Tibial artery (tissue), 4 donors: ENCODE measurements at regions not wholly inside any gene's neighbourhood (a gene's known extent, or its start where the extent isn't known, plus 50 kb on each side); places are given as distances from the start of the nearest gene placed in this dataset.

Experiments used
- DNase-seq, 2 donors: peaks; one replicate each; pipeline ENCODE4 v3.0.0-alpha.2; 2019
- H3K27ac ChIP-seq, 2 donors: fragments of 200-600 bp; sonication (generic) in 1 of 2; 1 replicate in 1 of 2; 2 replicates in 1 of 2; pipeline ENCODE4 v1.5.1; 2018 to 2019; ENCODE audit warnings: mild to moderate bottlenecking in 1 of 2
- H3K27me3 ChIP-seq, 2 donors: fragments of 200-600 bp; sonication (generic) in 1 of 2; one replicate each; pipeline versions ENCODE4 v1.5.1 to v1.6.0; 2016 to 2019
- H3K36me3 ChIP-seq, 3 donors: fragments of 200-600 bp; sonication (generic) in 2 of 3; one replicate each; pipeline ENCODE4 v1.5.1; 2016 to 2019; ENCODE audit warnings: mild to moderate bottlenecking in 2 of 3
- H3K4me1 ChIP-seq, 4 donors: fragments of 200-600 bp; sonication (generic) in 2 of 4; 1 replicate in 3 of 4; 2 replicates in 1 of 4; pipeline ENCODE4 v1.5.1; 2016 to 2019
- H3K4me3 ChIP-seq, 2 donors: fragments of 200-600 bp; sonication (generic) in 1 of 2; 1 replicate in 1 of 2; 2 replicates in 1 of 2; pipeline ENCODE4 v1.5.1; 2018 to 2019; ENCODE audit warnings: mild to moderate bottlenecking in 2 of 2
- H3K9me3 ChIP-seq, 3 donors: fragments of 200-600 bp; sonication (generic) in 1 of 3; one replicate each; pipeline ENCODE4 v1.5.1; 2016 to 2019
- CTCF ChIP-seq, 2 experiments: fragments of 200-600 bp in 1 of 2; fragments of 450-650 bp in 1 of 2; IDR thresholded peaks; one replicate each; pipeline ENCODE4 v1.5.1; 2017 to 2019; ENCODE audit warnings: antibody characterized with exemption in 2 of 2, mild to moderate bottlenecking in 1 of 2, moderate library complexity in 1 of 2
- intact Hi-C: fragments of 100-400 bp; cut with DNase I; formaldehyde crosslinking; loops from one replicate; pipeline ENCODE4 v1.15.0; 2023; ENCODE audit warnings: low total_unique reads

- Histone ChIP-seq H3K27me3 (no peaks in the 10 kb centered on the region), H3K36me3 (no peaks in the 10 kb centered on the region), H3K4me1 (peaks cover 0 to 19% (median 8%) of the 10 kb centered on the region in 4 donors), H3K9me3 (no peaks in the 10 kb centered on the region), H3K4me3 (no peak overlapping the region), H3K27ac (no peak overlapping the region)
- TF ChIP-seq CTCF (IDR thresholded peaks at IDR 0.05), result no peak
- no peak for DNase-seq
- intact Hi-C loops, result no loop called here
These were observed 976.8 kb upstream of the ADGRL3 start for GRCh38 chr4:60223208-60223923.

GRCh38 chr4:60241866-60242265 lies 958.3 kb upstream of the ADGRL3 start:
- Histone ChIP-seq H3K27ac (peak overlapping the region; percentile 35 to 46), H3K9me3 (no peaks in the 10 kb centered on the region), H3K4me3 (no peak overlapping the region), H3K36me3 (no peaks in the 10 kb centered on the region), H3K27me3 (no peaks in the 10 kb centered on the region), H3K4me1 (peaks cover 0 to 20% (median 4%) of the 10 kb centered on the region in 4 donors)
- no peak for TF ChIP-seq CTCF (IDR thresholded peaks at IDR 0.05)
- DNase-seq, result no peak
- intact Hi-C loops, result no loop called here

GRCh38 chr4:60249784-60250183 lies 950.3 kb upstream of the ADGRL3 start:
- Histone ChIP-seq H3K4me1 (no peaks in the 10 kb centered on the region), H3K27me3 (no peaks in the 10 kb centered on the region), H3K27ac (no peak overlapping the region), H3K4me3 (no peak overlapping the region), H3K9me3 (no peaks in the 10 kb centered on the region), H3K36me3 (no peaks in the 10 kb centered on the region)
- intact Hi-C loops, result no loop called here
- no peak for DNase-seq
- no peak for TF ChIP-seq CTCF (IDR thresholded peaks at IDR 0.05)

GRCh38 chr4:60250657-60251056 lies 949.5 kb upstream of the ADGRL3 start:
- TF ChIP-seq CTCF (IDR thresholded peaks at IDR 0.05), result no peak
- intact Hi-C loops, result no loop called here
- no peak for DNase-seq

GRCh38 chr4:60259781-60260180 lies 940.3 kb upstream of the ADGRL3 start:
- intact Hi-C loops, result no loop called here
- H3K4me1 ChIP-seq, result no peaks in the 10 kb centered on the region
- DNase-seq, result no peak
- H3K27ac ChIP-seq, result no peak overlapping the region
- H3K9me3 ChIP-seq, result no peaks in the 10 kb centered on the region
- no peak for TF ChIP-seq CTCF (IDR thresholded peaks at IDR 0.05)
- H3K27me3 ChIP-seq, result no peaks in the 10 kb centered on the region
- no peak overlapping the region for H3K4me3 ChIP-seq
- no peaks in the 10 kb centered on the region for H3K36me3 ChIP-seq

More at GRCh38 chr4:60250657-60251056, 949.5 kb upstream of the ADGRL3 start:
- H3K4me1 ChIP-seq, result no peaks in the 10 kb centered on the region
- H3K4me3 ChIP-seq, result no peak overlapping the region
- H3K27me3 ChIP-seq, result no peaks in the 10 kb centered on the region
- no peaks in the 10 kb centered on the region for H3K36me3 ChIP-seq
- H3K9me3 ChIP-seq, result no peaks in the 10 kb centered on the region
- no peak overlapping the region for H3K27ac ChIP-seq
